ENCODE measurements at regions not wholly inside any gene's neighbourhood (a gene's known extent, or its start where the extent isn't known, plus 50 kb on each side); places are given as distances from the start of the nearest gene placed in this dataset.
A peak's percentile ranks its signal among the peaks of the same experiment; 100 is the strongest.

- no peak for DNase-seq (ENCODE audit: low read depth, low spot score)
These were observed 51.4 kb downstream of the RAB40AL start for GRCh38 chrX:102988517-102988916.

GRCh38 chrX:102995316-102995715, 58.2 kb downstream of the RAB40AL start:
- DNase-seq (ENCODE audit: low read depth, low spot score) = no peak

- DNase-seq (ENCODE audit: low read depth, low spot score) = peak; percentile 56
These were observed 61.4 kb downstream of the BEX1 start for GRCh38 chrX:103002576-103002975.
